CD4-positive, alpha-beta T cell (primary cell): ENCODE measurements at regions not wholly inside any gene's neighbourhood (a gene's known extent, or its start where the extent isn't known, plus 50 kb on each side); places are given as distances from the start of the nearest gene placed in this dataset.

ENCODE experiments used
- ATAC-seq: fragments of 200-7000 bp; cut with Tn5 transposase; one replicate; pipeline ENCODE4 v1.10.0; 2022; ENCODE audit warnings: mild to moderate bottlenecking; ENCODE audit not compliant: poor library complexity
- CTCF ChIA-PET: fragments of 350-600 bp; sonication (Branson Sonifier 250); formaldehyde crosslinking; loops from one replicate; lab custom pipeline; 2021; ENCODE audit warnings: antibody characterized with exemption, inconsistent platforms; lab: Charles Lee
- POLR2A ChIA-PET: fragments of 350-600 bp; sonication (Branson Sonifier 250); formaldehyde crosslinking; loops from one replicate; lab custom pipeline; 2021; ENCODE audit warnings: antibody characterized with exemption, inconsistent platforms; lab: Charles Lee
- DNase-seq, 14 experiments: peaks; one replicate each; pipeline ENCODE4 v3.0.0-alpha.2; 2013 to 2020; ENCODE audit warnings: mixed read lengths in 2 of 14
- H3K27ac ChIP-seq, 2 donors: one replicate each; pipeline versions ENCODE4 v1.5.1 to v1.7.0; 2013; ENCODE audit warnings: low read length in 2 of 2, low read depth in 1 of 2, mild to moderate bottlenecking in 1 of 2
- H3K27me3 ChIP-seq, 2 experiments: 1 replicate in 1 of 2; 2 replicates in 1 of 2; pipeline versions ENCODE4 v1.6.1 to v1.7.0; 2013; ENCODE audit warnings: low read length in 2 of 2, control low read depth in 1 of 2, mild to moderate bottlenecking in 1 of 2, moderate library complexity in 1 of 2; ENCODE audit not compliant: insufficient read depth in 2 of 2, control insufficient read depth in 1 of 2
- H3K36me3 ChIP-seq: one replicate; pipeline ENCODE4 v1.6.1; 2013; ENCODE audit warnings: low read length, control low read depth; ENCODE audit not compliant: insufficient read depth
- H3K4me1 ChIP-seq: one replicate; pipeline ENCODE4 v1.6.1; 2013; ENCODE audit warnings: low read length, control low read depth; ENCODE audit not compliant: insufficient read depth
- H3K4me3 ChIP-seq: one replicate; pipeline ENCODE4 v1.5.1; 2013; ENCODE audit warnings: mild to moderate bottlenecking, low read length, moderate library complexity
- H3K9me3 ChIP-seq, 2 experiments: 1 replicate in 1 of 2; 2 replicates in 1 of 2; pipeline versions ENCODE4 v1.6.1 to v1.7.0; 2013; ENCODE audit warnings: low read length in 2 of 2, mild to moderate bottlenecking in 2 of 2, control low read depth in 1 of 2, moderate library complexity in 1 of 2; ENCODE audit not compliant: control insufficient read depth in 1 of 2, insufficient read depth in 1 of 2
- H3K27ac Mint-ChIP-seq: one replicate; pipeline ENCODE4 v1.8.0; 2020; ENCODE audit warnings: mixed read lengths
- H3K27me3 Mint-ChIP-seq: one replicate; pipeline ENCODE4 v1.8.0; 2021; ENCODE audit warnings: mixed read lengths
- H3K36me3 Mint-ChIP-seq: one replicate; pipeline ENCODE4 v1.8.0; 2021; ENCODE audit warnings: low read depth, mixed read lengths
- H3K4me1 Mint-ChIP-seq: one replicate; pipeline ENCODE4 v1.8.0; 2021; ENCODE audit warnings: low read depth, mixed read lengths
- H3K4me3 Mint-ChIP-seq: one replicate; pipeline ENCODE4 v1.8.0; 2020; ENCODE audit warnings: mild to moderate bottlenecking, mixed read lengths
- H3K9me3 Mint-ChIP-seq: one replicate; pipeline ENCODE4 v1.8.0; 2020; ENCODE audit warnings: mixed read lengths
- intact Hi-C, 2 experiments: fragments of 100-400 bp; cut with DNase I in 1 of 2; cut with micrococcal nuclease in 1 of 2; formaldehyde crosslinking; loops; one replicate each; pipeline versions ENCODE4 v1.15.1 to v1.9.0; 2023 to 2025; cut with DNase I, micrococcal nuclease
- TF ChIP-seq, protein P1 (sequence below): fragments of 200-600 bp; IDR thresholded peaks from one replicate; pipeline ENCODE4 v1.8.0; 2022; ENCODE audit warnings: antibody characterized with exemption, mild to moderate bottlenecking

DNA sequence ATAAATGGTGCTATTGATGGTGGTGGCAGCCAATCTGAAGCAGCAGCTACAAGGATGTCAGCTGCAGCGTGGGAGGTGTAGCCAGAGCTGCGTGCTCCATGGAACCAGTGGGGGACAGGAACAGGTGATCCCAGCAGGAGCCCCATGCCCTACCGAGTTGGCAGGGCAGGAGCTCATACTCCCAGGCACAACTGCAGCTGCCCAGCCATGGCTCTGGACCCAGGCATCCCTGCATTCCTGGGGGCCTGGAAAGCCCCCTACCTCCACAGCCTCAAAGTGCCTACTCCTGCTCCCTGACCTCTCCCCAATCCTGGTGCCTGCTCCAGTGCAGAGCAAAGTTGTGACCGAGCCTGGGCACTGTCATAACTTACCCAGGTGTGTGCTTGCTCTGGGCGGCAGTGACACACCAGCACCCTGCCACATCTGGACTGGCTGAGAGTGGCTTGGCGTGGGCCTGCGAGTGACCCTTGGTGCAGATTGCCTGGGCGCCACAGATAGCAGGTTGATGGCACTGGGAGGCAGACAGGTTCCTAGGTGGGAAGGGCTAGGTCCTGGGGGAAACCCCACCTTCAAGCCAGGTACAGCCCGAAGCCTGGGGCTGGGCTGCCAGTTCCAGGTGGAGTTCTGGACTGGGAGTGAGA lies 101.1 kb downstream of the DCAF12L2 start:
- ChIA-PET CTCF (no interaction called here), POLR2A (no interaction called here)
- Histone ChIP-seq H3K4me1 (no peaks in the 10 kb centered on the region), H3K27me3 (no peaks in the 10 kb centered on the region), H3K36me3 (no peaks in the 10 kb centered on the region), H3K4me3 (no peak overlapping the region), H3K9me3 (peaks cover 0 to 15% of the 10 kb centered on the region in 2 experiments), H3K27ac (no peak overlapping the region)
- Mint-ChIP-seq H3K9me3 (no peaks in the 10 kb centered on the region), H3K27ac (no peak overlapping the region), H3K27me3 (no peaks in the 10 kb centered on the region), H3K36me3 (no peaks in the 10 kb centered on the region), H3K4me3 (no peak overlapping the region), H3K4me1 (no peaks in the 10 kb centered on the region)
- intact Hi-C loops = no loop called here
- DNase-seq (no peak), ATAC-seq (no peak)
- TF ChIP-seq, protein P1, sequence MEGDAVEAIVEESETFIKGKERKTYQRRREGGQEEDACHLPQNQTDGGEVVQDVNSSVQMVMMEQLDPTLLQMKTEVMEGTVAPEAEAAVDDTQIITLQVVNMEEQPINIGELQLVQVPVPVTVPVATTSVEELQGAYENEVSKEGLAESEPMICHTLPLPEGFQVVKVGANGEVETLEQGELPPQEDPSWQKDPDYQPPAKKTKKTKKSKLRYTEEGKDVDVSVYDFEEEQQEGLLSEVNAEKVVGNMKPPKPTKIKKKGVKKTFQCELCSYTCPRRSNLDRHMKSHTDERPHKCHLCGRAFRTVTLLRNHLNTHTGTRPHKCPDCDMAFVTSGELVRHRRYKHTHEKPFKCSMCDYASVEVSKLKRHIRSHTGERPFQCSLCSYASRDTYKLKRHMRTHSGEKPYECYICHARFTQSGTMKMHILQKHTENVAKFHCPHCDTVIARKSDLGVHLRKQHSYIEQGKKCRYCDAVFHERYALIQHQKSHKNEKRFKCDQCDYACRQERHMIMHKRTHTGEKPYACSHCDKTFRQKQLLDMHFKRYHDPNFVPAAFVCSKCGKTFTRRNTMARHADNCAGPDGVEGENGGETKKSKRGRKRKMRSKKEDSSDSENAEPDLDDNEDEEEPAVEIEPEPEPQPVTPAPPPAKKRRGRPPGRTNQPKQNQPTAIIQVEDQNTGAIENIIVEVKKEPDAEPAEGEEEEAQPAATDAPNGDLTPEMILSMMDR = no peak

DNA sequence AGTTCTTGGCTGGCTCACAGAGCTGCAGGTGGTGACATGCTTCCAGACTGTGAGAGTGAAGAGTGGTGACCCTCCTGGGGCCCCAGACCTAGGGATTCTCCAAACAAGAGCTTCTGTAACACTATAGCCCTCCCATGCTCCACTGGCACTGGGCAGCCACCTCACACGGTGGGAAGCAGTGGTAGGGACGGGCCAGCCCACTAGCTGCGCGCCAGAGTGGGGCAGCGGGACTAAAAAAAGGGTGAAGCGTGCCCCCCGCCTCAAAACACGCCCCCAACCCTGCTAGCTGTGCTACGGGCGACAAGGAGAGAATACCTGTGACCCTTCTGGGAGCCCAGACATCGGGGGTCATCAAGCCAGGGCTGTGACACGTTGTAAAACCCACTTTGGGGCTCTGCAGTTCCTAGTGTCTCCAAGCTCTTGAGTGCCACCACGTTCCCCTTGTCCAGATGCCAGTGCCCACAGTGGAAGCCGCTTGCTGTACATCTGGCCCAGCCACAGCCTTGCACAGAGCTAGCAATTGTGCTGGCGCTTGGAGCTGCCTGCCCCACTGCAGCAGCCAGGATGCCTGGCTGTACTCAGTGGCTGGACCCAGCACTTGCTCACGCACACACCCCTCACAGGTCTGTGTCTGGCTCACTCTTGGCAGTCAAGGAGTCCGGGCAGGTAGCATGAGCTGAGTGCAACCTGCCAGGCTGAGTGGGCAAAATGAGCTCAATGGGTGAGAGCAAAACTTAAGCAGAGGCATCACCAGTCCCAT lies 100.0 kb downstream of the DCAF12L2 start:
- Histone ChIP-seq H3K4me1 (no peaks in the 10 kb centered on the region), H3K36me3 (no peaks in the 10 kb centered on the region), H3K27ac (no peak overlapping the region), H3K4me3 (no peak overlapping the region), H3K27me3 (no peaks in the 10 kb centered on the region), H3K9me3 (peaks cover 0 to 15% of the 10 kb centered on the region in 2 experiments)
- intact Hi-C loops = no loop called here
- no peaks in the 10 kb centered on the region for H3K4me1 Mint-ChIP-seq
- no peak overlapping the region for H3K27ac Mint-ChIP-seq
- H3K9me3 Mint-ChIP-seq = no peaks in the 10 kb centered on the region
- ATAC-seq (no peak), DNase-seq (no peak)
- TF ChIP-seq, protein P1 = no peak
- CTCF ChIA-PET = no interaction called here
- H3K27me3 Mint-ChIP-seq = no peaks in the 10 kb centered on the region
- H3K36me3 Mint-ChIP-seq = no peaks in the 10 kb centered on the region
- H3K4me3 Mint-ChIP-seq = no peak overlapping the region
- POLR2A ChIA-PET = no interaction called here
